Mesenchymal stem cell (in vitro differentiated cells and primary cell): ENCODE measurements at regions not wholly inside any gene's neighbourhood (a gene's known extent, or its start where the extent isn't known, plus 50 kb on each side); places are given as distances from the start of the nearest gene placed in this dataset.
A peak's percentile ranks its signal among the peaks of the same experiment; 100 is the strongest.

Experiments
- DNase-seq: peaks from one replicate; pipeline ENCODE4 v3.0.0-alpha.2; 2013
- H2AFZ ChIP-seq: one replicate; pipeline ENCODE4 v1.6.1; 2013; ENCODE audit warnings: low read depth, mild to moderate bottlenecking, control low read depth, inconsistent platforms, low read length, moderate library complexity
- H2AK5ac ChIP-seq: 2 replicates; pipeline ENCODE4 v1.6.1; 2013; ENCODE audit warnings: low read length, moderate library complexity, mild to moderate bottlenecking, inconsistent platforms; ENCODE audit not compliant: severe bottlenecking
- H2BK120ac ChIP-seq: one replicate; pipeline ENCODE4 v1.6.1; 2013; ENCODE audit warnings: low read depth, mild to moderate bottlenecking, inconsistent platforms, low read length, moderate library complexity
- H2BK12ac ChIP-seq, 2 experiments: one replicate each; pipeline ENCODE4 v1.6.1; 2013; ENCODE audit warnings: inconsistent platforms in 2 of 2, low read length in 2 of 2, mild to moderate bottlenecking in 2 of 2, moderate library complexity in 2 of 2, control low read depth in 1 of 2
- H2BK15ac ChIP-seq: one replicate; pipeline ENCODE4 v1.6.1; 2013; ENCODE audit warnings: mild to moderate bottlenecking, low read depth, inconsistent platforms; ENCODE audit not compliant: poor library complexity, severe bottlenecking
- H2BK5ac ChIP-seq: 2 replicates; pipeline ENCODE4 v1.6.1; 2013; ENCODE audit warnings: low read depth, mild to moderate bottlenecking, low read length, control low read depth, inconsistent platforms; ENCODE audit not compliant: poor library complexity, severe bottlenecking
- H3K14ac ChIP-seq, 2 experiments: one replicate each; pipeline ENCODE4 v1.6.1; 2013; ENCODE audit warnings: inconsistent platforms in 2 of 2, low read length in 2 of 2, control low read depth in 1 of 2, mild to moderate bottlenecking in 1 of 2, moderate library complexity in 1 of 2
- H3K18ac ChIP-seq, 2 experiments: one replicate each; pipeline ENCODE4 v1.6.1; 2013; ENCODE audit warnings: inconsistent platforms in 2 of 2, low read length in 2 of 2, control low read depth in 1 of 2, low read depth in 1 of 2, mild to moderate bottlenecking in 1 of 2
- H3K23ac ChIP-seq, 2 experiments: one replicate each; pipeline ENCODE4 v1.6.1; 2013; ENCODE audit warnings: inconsistent platforms in 2 of 2, low read length in 2 of 2, mild to moderate bottlenecking in 2 of 2, moderate library complexity in 2 of 2, control low read depth in 1 of 2
- H3K27ac ChIP-seq: 2 replicates; pipeline ENCODE4 v1.5.1; 2013; ENCODE audit warnings: mild to moderate bottlenecking, moderate library complexity, low read length, control low read depth, inconsistent platforms; ENCODE audit not compliant: poor library complexity, severe bottlenecking
- H3K27me3 ChIP-seq, 2 experiments: 2 replicates each; pipeline versions ENCODE4 v1.6.1 to v1.7.0; 2013; ENCODE audit warnings: low read length in 2 of 2, mild to moderate bottlenecking in 2 of 2, moderate library complexity in 2 of 2, control low read depth in 1 of 2, inconsistent platforms in 1 of 2; ENCODE audit not compliant: control insufficient read depth in 1 of 2, insufficient read depth in 1 of 2
- H3K36me3 ChIP-seq, 2 experiments: 2 replicates each; pipeline versions ENCODE4 v1.6.1 to v1.7.0; 2013; ENCODE audit warnings: low read length in 2 of 2, control low read depth in 1 of 2, inconsistent platforms in 1 of 2, low read depth in 1 of 2, mild to moderate bottlenecking in 1 of 2; ENCODE audit not compliant: insufficient read depth in 2 of 2, control insufficient read depth in 1 of 2
- H3K4ac ChIP-seq, 2 experiments: one replicate each; pipeline ENCODE4 v1.6.1; 2013; ENCODE audit warnings: inconsistent platforms in 2 of 2, low read length in 2 of 2, mild to moderate bottlenecking in 2 of 2, moderate library complexity in 2 of 2, control low read depth in 1 of 2, low read depth in 1 of 2
- H3K4me1 ChIP-seq: 2 replicates; pipeline ENCODE4 v1.6.1; 2013; ENCODE audit warnings: low read depth, low read length, control low read depth; ENCODE audit not compliant: control insufficient read depth, insufficient read depth
- H3K4me2 ChIP-seq: 2 replicates; pipeline ENCODE4 v1.6.1; 2013; ENCODE audit warnings: low read length, mild to moderate bottlenecking, inconsistent platforms; ENCODE audit not compliant: poor library complexity, severe bottlenecking
- H3K4me3 ChIP-seq, 2 experiments: 2 replicates each; pipeline versions ENCODE4 v1.5.1 to v1.7.0; 2013; ENCODE audit warnings: low read length in 2 of 2, mild to moderate bottlenecking in 2 of 2, control low read depth in 1 of 2, low read depth in 1 of 2; ENCODE audit not compliant: insufficient read depth in 1 of 2
- H3K79me1 ChIP-seq: replicated peaks from 2 replicates; pipeline ENCODE4 v1.6.1; 2013; ENCODE audit warnings: mild to moderate bottlenecking, control low read depth, low read length, inconsistent platforms; ENCODE audit not compliant: poor library complexity, severe bottlenecking
- H3K9ac ChIP-seq: 2 replicates; pipeline ENCODE4 v1.7.0; 2013; ENCODE audit warnings: mild to moderate bottlenecking, low read length, moderate library complexity
- H3K9me3 ChIP-seq: 2 replicates; pipeline ENCODE4 v1.7.0; 2013; ENCODE audit warnings: mild to moderate bottlenecking, low read length; ENCODE audit not compliant: control insufficient read depth
- H4K8ac ChIP-seq: one replicate; pipeline ENCODE4 v1.6.1; 2013; ENCODE audit warnings: inconsistent platforms, mild to moderate bottlenecking, low read length, moderate library complexity
- H4K91ac ChIP-seq: one replicate; pipeline ENCODE4 v1.6.1; 2013; ENCODE audit warnings: mild to moderate bottlenecking, low read length, inconsistent platforms
- WGBS: methylation state at CpG from one replicate; pipeline ENCODE4 v1.1.7; 2013; ENCODE audit warnings: mixed read lengths; 5-methylcytosine and 5-hydroxymethylcytosine counted together

- H2AK5ac ChIP-seq, result no peak overlapping the region
- H4K91ac ChIP-seq, result no peak overlapping the region
- H2BK15ac ChIP-seq, result no peak overlapping the region
- H2AFZ ChIP-seq, result no peak overlapping the region
- no peak overlapping the region for H3K27ac ChIP-seq
- no peak overlapping the region for H3K14ac ChIP-seq
- H2BK12ac ChIP-seq, result no peak overlapping the region
- H3K9ac ChIP-seq, result no peak overlapping the region
- H3K27me3 ChIP-seq, result peaks cover 20 to 71% of the 10 kb centered on the region in 2 experiments
- WGBS, result 38% methylated on average over 18 of the region's 19 CpGs
- H2BK120ac ChIP-seq, result no peak overlapping the region
- H3K4ac ChIP-seq, result no peak overlapping the region
- peaks cover 3% of the 10 kb centered on the region for H3K4me1 ChIP-seq
- H3K4me3 ChIP-seq, result no peak overlapping the region
- no peak overlapping the region for H4K8ac ChIP-seq
- no peak overlapping the region for H3K18ac ChIP-seq
- H3K79me1 ChIP-seq, result no peaks in the 10 kb centered on the region
- H3K4me2 ChIP-seq, result no peak overlapping the region
- DNase-seq, result peak; percentile 37
- no peaks in the 10 kb centered on the region for H3K36me3 ChIP-seq
- no peak overlapping the region for H3K23ac ChIP-seq
- H2BK5ac ChIP-seq, result no peak overlapping the region
- H3K9me3 ChIP-seq, result no peaks in the 10 kb centered on the region
Measured at GRCh38 chr21:36630485-36631206, 68.3 kb upstream of the SIM2 start.

DNA sequence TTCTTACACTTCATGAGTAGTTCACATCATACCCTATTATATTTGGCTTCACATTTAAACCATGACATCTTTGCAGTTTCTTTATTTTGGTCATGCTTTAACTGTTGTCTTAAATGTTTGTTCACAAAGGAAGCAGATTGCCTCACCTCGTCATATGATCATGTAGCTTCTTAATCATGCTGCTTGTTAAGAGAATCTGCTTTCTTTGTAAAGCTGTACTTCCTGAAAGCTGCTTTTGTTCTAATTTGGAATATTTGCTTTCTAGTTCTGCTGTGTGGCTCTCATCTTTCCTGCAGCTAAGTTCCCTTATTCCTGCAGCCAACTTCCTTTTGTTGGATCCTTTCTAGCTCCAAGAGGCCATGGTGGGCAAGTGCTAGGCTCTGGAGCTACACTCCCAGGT, 62.9 kb upstream of the SIM2 start:
- H3K4me2 ChIP-seq, result no peak overlapping the region
- no peak overlapping the region for H2BK5ac ChIP-seq

GRCh38 chr21:36636439-36636838, 62.5 kb upstream of the SIM2 start:
- Histone ChIP-seq H3K4ac (no peak overlapping the region), H3K27ac (no peak overlapping the region), H2AFZ (no peak overlapping the region), H2BK12ac (no peak overlapping the region), H3K79me1 (no peaks in the 10 kb centered on the region), H4K91ac (no peak overlapping the region), H3K9ac (no peak overlapping the region), H2BK5ac (no peak overlapping the region), H3K27me3 (peaks cover 11 to 56% of the 10 kb centered on the region in 2 experiments), H3K36me3 (no peaks in the 10 kb centered on the region), H3K4me1 (no peaks in the 10 kb centered on the region), H3K23ac (no peak overlapping the region), H4K8ac (no peak overlapping the region), H2BK120ac (no peak overlapping the region), H3K4me2 (no peak overlapping the region), H2AK5ac (no peak overlapping the region), H3K4me3 (no peak overlapping the region), H3K18ac (no peak overlapping the region), H3K14ac (no peak overlapping the region), H3K9me3 (peaks cover 8% of the 10 kb centered on the region), H2BK15ac (no peak overlapping the region)
- 85% methylated on average over 2 of the region's 2 CpGs for WGBS
- DNase-seq, result no peak

More for the DNA sequence above, 62.9 kb upstream of the SIM2 start:
- Histone ChIP-seq H3K4ac (no peak overlapping the region), H3K79me1 (no peaks in the 10 kb centered on the region), H4K91ac (no peak overlapping the region), H3K4me1 (no peaks in the 10 kb centered on the region), H3K4me3 (no peak overlapping the region), H2BK12ac (no peak overlapping the region), H3K14ac (no peak overlapping the region), H3K9ac (no peak overlapping the region), H3K9me3 (peaks cover 8% of the 10 kb centered on the region), H2BK120ac (no peak overlapping the region), H3K18ac (no peak overlapping the region), H2AK5ac (no peak overlapping the region), H3K23ac (no peak overlapping the region), H3K27me3 (peaks cover 14 to 57% of the 10 kb centered on the region in 2 experiments), H3K36me3 (no peaks in the 10 kb centered on the region), H2AFZ (no peak overlapping the region), H2BK15ac (no peak overlapping the region), H3K27ac (no peak overlapping the region), H4K8ac (no peak overlapping the region)
- WGBS, result 20% methylated on average over 1 of the region's 1 CpG
- DNase-seq, result no peak

DNA sequence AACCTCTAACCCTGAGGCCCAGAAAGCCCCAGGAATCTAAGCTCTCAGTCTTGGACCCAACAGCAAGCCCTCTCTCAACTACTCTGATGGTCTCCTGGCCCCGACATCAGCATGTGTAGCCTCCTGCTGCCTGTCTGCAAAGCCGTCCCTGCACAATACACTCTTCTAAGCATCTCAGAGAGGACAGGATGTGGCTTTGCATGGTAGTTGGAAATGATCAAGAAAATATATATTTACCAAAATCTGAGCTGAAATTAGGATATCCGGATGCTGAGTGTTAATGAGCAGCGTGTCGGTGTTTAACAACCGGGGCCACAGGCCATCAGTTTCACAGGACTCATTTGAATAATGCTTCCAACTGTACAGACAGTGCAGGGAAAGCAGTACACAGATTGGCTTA, 59.1 kb upstream of the SIM2 start:
- 71% methylated on average over 4 of the region's 6 CpGs for whole genome bisulfite sequencing

More for the DNA sequence above, 59.1 kb upstream of the SIM2 start:
- H2BK5ac ChIP-seq, result no peak overlapping the region
- H4K91ac ChIP-seq, result no peak overlapping the region
- H3K18ac ChIP-seq, result no peak overlapping the region
- H2AK5ac ChIP-seq, result no peak overlapping the region
- no peak overlapping the region for H2BK15ac ChIP-seq
- no peak overlapping the region for H3K4me3 ChIP-seq
- H3K4me2 ChIP-seq, result no peak overlapping the region
- H3K4me1 ChIP-seq, result peaks cover 3% of the 10 kb centered on the region
- H3K9ac ChIP-seq, result no peak overlapping the region
- DNase-seq, result no peak
- H3K23ac ChIP-seq, result no peak overlapping the region
- H3K27ac ChIP-seq, result no peak overlapping the region
- H2BK120ac ChIP-seq, result no peak overlapping the region
- H3K27me3 ChIP-seq, result peaks cover 0 to 37% of the 10 kb centered on the region in 2 experiments
- H2AFZ ChIP-seq, result no peak overlapping the region
- no peak overlapping the region for H4K8ac ChIP-seq
- H3K9me3 ChIP-seq, result peaks cover 8% of the 10 kb centered on the region
- no peak overlapping the region for H3K4ac ChIP-seq
- H3K14ac ChIP-seq, result no peak overlapping the region
- no peaks in the 10 kb centered on the region for H3K36me3 ChIP-seq
- H2BK12ac ChIP-seq, result no peak overlapping the region
- no peaks in the 10 kb centered on the region for H3K79me1 ChIP-seq
